LHCN-M2 (cell line): ENCODE measurements at regions not wholly inside any gene's neighbourhood (a gene's known extent, or its start where the extent isn't known, plus 50 kb on each side); places are given as distances from the start of the nearest gene placed in this dataset.

Experiments
- DNase-seq: peaks from one replicate; pipeline ENCODE4 v3.0.0-alpha.2; 2012; ENCODE audit warnings: low read depth

DNA sequence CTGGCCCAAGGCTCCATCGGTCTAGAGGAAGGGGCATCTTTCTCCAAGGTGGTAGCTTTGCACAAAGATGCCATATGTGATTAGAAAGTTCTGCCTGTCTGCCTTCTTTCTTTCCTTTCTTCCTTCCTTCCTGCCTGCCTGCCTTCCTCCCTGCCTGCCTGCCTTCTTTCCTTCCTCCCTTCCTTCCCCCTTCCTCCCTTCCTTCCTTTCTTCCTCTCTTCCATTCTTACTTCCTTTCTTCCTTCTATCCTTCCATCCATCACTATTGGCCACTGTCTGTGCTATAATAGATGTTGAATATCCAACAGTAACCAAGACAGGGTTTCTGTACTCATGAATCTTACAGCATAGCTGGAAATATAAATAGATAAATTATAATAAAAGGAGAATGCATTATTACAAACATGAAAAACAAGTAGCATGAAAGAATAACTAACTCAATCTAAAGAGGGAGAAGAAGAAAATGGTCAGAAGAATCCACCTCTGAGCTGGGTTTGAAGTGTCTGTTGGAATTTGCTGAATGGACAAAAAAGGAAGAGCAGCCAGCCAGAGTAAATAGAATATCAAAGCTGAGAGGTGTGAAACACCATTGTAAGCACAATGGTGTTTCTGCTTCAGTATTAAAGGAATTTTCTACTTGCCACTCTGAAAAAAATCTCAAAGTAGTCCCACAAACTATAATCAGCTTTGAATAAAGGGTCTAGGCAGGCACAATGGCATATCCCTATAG, 250.6 kb upstream of the NR5A2 start:
- DNase-seq, result no peak

DNA sequence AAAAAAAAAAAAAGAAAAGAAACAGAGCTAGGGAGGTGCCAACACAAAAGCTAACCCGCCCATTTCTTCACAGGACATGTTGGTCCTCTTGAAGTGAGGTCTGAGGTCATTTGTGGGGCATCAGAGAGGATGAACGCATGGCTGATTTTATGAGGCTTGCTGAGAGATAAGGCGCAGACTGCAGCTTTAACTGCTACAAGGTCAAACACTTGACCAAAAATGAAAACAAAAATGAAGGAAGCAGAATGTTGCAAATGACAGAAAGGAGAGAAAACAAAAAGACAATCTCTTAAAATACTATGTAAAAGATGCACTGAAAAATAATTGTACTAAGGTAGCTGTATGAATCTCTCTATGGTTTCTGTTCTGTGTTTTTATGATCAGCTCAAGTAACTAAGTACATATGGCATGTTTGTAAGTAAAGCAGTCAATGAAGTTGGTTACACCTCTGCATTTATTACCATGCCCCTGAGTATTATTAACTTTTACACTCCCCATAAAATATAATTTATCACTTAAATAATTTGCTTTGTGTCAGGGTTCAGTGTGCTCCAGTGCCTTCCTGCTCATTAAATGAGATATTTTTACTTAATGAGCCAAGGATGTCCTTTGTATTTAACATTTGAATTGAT, 249.1 kb upstream of the NR5A2 start:
- DNase-seq, result no peak

DNA sequence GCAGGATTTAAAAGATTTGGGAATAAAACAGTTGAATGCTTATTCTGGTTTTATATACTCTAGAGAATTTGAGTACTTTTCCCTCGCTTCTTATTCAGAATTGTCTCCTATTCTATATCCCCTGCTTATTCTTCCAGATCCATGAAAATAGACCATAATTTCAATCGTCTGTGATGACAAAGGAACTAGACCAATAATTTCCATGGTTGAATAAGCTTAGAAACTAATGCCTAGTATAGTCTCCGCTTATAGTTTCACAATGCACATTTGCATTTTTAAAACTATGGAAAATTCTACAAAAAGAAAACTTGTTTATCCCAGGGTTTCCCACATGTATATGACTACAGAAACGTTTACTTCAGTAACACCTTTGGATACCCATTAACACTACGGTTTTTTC, 247.4 kb upstream of the NR5A2 start:
- DNase-seq, result no peak

DNA sequence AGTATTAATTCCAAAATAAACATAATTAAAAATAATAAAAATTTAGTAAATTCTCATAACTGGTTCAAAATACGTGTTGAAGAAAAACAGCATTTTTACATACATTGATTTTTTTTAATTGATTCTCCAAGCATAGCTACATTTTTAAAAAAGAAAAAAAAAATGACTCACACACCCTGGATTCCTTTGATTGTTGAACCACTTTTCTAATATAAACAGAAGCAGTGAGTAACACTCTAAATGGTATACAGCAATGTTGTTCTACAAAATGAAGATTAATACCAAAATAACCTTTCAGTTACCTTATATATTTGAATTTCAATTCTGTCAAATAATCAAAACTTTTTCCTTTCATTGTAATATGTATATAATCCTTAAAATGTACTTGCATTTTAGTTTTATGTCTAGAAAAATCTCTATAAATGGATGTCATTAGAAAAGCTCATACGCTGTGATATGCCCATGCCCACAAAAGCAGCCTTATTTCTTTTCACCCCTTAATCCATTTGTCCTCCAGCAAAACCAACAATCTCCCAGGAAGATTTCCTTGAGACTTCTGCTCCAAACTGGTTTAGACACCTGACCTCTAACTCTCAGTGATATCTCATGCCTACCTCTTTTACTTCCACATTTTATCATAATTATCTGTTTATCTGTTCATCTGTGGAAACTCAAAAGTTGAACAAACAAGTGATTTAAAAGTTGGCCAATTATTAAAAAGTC, 246.4 kb upstream of the NR5A2 start:
- DNase-seq, result peak; percentile 16

DNA sequence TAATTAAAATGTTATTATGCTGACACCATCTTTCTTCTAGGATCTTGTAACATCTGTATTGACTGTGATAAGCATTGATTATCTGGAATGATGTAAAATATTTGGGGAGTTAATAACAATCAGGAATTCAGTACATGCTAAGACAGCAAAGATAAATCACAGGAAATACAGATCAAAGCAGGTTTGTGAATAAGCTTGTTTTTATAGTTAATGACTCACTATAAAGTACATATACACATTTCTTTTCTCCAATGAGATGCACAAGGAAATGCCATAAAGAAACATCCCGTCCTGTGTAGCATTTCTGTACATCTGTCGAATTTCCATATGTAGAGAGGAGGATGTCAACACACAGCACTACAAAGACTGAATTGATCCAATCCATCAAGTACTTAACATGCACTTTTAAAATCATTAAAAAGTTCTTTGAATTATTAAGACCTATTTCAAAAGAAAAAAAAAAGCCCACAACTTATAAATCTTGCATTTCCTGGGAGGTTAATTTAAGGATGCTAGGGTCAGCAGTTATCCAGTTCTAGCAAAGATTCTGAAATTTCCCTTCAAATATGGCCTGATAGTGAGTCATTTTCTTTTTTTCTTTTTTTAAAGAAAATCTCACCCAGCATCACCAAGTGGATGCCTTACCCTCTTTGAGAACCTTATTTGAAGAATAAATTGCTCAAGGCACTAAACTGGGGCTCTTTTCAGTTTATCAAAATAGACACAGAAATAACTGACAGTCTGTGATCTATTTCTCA, 243.2 kb upstream of the NR5A2 start:
- DNase-seq, result no peak

DNA sequence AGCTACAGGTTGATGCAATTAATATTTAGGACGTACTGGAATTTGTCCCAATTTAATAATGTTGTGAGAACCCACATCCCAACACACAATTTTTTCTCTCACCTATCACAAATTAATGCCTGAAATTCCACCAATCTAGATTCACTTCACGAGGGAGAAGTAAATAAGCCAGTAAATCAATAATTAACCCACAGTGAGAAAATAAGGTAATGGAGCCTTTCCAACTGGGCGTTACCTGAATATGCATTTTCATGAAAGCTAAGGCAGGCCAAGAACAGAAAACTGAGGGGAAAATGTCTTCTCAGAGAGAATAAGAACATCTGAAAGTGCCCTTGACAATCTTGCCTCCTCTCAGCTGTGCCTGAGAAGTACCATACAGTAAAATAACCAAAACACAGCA, 240.8 kb upstream of the NR5A2 start:
- no peak for DNase-seq

DNA sequence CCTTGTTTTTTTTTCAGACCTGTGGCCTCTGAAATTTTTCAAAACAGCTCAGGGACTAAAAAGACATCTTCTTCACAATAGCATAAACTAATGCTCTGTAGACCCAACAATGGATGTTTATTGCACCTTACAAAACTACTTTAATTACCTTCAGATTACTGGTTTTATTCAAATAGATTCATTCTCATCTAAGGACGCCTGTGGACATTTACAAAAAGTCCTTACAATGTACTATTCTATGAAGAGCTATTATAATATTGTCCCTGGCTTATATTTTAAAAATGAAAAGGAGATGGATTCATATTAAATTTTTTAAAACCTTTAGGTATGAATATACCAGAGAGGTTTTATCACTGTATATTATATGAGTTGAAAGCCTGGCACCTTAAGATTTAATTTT, 238.4 kb upstream of the NR5A2 start:
- DNase-seq, result no peak

DNA sequence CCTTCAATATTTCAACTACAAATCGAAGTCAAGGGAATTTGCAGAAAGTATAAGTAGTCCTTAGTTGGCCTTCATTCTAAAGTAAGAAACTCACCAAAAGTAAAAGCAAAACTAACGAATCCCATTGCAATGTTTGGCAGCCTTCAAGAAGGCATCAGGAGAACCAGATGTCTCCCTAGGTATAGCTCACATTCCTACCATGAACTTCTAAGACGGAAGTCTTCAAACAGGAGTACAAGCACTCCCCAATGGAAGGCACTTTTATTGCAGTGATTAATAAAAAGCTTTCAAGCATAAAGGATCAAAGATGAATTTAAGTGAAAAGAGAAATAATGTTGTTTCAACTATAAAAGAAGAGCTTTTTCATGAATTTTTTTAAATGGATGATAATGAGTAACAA, 236.0 kb upstream of the NR5A2 start:
- DNase-seq, result no peak

DNA sequence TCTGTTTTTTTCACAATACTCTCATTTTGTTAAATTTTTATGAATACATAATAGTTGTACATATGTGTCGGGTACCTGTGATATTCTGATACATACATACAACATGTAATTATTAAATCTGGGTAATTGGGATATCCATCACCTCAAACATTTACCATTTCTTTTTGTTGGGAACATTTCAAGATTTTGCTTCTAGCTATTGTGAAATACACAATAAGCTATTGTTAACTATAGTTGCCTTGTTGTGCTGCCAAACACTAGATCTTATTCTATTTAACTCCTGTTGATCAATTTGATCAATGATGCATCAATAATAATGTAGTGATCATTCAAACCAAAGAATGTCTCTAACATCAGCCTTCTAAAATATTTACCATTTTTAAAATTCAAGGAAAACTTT, 234.6 kb upstream of the NR5A2 start:
- DNase-seq, result no peak

DNA sequence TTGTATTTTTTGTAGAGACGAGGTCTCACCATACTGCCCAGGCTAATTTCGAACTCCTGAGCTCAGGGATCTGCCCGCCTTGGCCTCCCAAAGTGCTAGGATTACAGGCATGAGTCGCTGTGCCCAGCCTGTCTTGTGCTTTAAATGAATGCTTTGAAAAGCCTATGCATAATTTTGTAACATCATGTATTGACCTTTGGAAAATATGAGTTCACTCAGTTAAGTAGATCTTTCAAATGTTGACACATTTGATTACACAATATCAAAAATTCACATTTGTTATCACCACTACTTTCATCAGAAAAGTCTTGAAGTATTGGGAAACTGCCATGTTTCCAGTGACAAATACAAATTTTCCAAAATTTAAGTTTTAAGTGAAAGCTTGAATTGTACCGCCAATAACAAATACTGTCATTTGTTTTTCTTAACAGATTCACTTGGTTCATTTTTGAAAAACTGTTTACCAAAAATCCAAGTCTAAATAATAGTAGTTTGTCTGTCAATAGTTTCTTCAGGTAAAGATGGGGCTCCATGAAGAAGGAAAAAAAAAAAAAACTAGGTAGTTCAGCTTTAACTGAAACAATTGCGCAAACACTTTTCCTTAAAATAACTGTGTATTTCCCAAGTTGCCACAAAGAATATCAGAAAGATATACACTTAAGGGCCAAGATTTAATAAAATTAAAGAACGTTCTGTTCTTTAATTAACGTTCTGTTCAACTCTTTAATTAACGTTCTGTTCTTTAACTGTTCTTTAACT, 233.2 kb upstream of the NR5A2 start:
- peak; percentile 20 for DNase-seq

DNA sequence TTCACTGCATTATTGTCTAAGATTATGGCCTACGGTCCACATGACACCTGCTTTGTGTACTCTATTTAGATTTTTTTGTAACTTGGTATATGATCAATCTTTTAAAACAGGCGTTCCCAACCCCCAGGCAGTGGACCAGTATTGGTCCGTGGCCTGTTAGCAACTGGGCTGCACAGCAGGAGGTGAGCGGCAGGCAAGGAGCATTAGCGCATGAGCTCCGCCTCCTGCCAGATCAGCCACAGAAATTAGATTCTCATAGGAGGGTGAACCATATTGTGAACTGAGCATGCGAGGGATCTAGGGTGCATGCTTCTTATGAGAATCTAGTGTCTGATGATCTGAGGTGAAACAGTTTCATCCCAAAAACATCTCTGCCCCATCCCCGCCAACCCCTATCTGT, 228.4 kb upstream of the NR5A2 start:
- DNase-seq, result no peak

DNA sequence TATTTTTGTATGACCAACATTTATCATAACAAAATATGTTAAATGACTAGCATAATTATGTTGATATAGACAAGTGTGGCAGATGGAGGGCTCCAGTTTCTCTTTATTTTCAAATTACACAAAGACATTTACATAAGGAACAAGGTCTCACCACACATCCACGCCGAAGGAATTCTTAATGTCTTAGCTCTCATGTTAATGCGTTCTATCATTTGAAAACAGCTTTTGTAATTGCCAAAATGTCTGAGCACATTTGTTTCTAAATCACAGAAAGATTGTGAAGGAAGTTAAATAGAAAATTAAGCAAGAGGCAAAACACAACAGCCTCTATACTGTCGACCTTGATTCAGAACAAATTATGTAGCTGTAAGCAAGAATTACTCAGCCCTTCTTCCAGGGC, 223.0 kb upstream of the NR5A2 start:
- no peak for DNase-seq

DNA sequence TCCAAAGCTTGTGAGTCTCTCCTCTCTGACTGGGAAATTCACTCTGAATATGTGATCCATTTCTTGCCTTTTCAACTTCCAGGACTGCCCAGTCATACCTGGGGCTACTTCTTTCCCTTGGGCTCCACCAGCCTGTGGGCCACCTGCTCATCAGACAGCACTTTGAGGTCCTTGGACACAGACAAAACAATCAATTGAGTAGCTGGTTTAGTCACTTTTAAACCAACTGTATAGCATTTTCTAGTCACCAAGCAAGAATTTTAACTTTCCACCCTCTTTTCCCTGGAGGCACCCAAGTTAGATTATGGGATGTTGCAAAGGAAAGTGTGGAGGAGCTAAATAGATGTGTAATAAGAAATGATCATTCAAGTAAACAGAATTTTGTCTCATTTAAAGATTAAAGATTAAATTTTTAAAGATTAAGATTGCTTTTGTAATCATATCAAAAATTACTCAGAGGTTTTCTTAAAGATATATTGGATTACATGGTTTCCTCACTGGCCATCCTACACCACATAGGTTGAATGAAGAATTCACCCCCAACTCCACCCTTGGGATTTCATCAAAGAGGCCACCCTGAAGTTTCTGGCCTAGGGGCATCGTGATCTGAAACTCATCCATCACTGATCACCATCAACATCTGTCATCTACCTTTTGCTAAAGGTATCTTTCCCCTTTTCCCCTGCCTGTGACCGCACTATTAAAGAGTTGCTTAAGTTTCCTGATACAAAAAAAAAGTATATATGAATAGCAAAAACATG, 219.2 kb upstream of the NR5A2 start:
- DNase-seq, result peak; percentile 36

DNA sequence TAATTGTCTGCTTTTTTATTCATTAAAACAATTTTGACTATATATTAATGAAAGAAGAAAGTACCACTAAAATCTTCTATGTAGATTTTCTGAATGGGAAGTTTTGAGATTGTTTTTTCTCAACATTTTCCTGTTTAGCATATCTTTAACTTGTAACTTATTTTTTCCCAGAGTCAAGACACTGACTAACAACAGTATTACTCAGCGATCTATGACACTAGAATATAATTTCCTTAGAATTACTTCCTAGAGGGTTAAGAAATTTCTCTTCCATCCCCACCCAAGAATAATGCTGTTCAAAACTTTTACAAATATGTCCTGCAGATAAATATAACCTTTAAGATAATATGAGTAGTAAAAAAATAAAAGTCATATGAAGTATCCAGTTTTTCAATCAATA, 218.2 kb upstream of the NR5A2 start:
- no peak for DNase-seq

DNA sequence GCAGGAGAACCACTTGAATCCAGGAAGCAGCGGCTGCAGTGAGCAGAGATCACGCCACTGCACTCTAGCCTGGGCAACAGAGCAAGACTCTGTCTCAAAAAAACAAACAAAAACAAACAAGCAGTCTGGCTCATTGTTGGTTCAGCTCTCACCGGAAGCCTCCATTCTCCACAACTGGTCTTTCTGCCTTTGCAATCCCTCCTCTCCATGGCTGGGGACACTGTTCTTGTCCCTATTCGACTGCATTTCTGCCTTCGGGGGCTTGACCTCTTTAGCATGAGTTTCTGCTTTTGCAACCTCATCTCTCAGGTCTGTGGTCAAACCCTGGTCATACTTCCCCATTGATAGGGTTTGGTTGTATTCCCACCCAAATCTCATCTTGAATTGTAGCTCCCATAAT, 216.3 kb upstream of the NR5A2 start:
- DNase-seq, result no peak

DNA sequence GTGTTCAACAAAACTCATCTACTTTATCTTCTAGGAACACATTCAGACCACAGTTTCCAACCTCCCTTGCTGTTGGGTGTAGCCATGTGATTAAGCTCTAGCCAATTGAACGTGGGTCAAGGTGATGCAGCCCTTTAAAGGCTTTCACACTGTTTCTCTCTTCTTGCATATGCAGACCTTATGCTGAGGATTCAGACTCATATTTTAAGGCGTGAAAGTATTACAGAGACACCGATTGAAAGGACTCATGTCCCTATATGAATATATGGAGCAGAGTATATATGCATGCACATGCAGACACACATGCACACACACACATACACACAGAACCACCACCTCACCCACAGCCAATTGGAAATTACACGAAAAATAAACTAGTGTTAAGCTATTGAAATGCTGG, 214.3 kb upstream of the NR5A2 start:
- DNase-seq, result no peak

DNA sequence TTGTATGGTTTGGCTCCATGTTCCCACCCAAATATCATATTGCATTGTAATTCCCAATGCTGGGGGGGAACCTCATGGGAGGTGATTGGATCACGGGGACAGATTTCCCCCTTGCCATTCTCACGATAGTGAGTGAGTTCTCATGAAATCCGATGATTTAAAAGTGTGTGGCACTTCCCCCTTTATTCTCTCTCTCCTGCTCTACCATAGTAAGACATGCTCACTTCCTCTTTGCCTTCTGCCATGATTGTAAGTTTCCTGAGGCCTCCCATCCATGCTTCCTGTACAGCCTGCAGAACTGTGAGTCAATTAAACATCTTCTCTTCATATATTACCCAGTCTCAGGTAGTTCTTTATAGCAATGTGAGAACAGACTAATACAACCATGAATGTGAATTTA, 211.6 kb upstream of the NR5A2 start:
- DNase-seq, result no peak

DNA sequence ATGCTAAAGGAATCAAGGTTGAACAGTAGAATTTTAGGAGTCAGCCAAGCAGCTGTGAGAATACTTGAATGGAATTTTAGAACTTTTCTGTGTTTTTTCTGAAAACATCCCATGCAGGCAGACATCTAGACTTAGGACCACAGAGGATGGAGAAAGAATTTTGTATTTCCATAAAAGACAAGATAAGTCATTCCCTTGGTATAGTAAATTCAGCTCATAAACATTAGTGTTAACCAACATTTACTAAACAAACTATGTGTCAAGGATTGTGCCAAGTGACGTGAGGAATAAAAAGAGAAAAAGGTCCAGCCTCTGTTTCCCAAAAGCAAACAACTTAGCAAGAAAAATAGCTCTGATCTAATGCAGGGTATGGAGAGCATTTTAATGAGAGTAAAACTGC, 210.2 kb upstream of the NR5A2 start:
- no peak for DNase-seq

DNA sequence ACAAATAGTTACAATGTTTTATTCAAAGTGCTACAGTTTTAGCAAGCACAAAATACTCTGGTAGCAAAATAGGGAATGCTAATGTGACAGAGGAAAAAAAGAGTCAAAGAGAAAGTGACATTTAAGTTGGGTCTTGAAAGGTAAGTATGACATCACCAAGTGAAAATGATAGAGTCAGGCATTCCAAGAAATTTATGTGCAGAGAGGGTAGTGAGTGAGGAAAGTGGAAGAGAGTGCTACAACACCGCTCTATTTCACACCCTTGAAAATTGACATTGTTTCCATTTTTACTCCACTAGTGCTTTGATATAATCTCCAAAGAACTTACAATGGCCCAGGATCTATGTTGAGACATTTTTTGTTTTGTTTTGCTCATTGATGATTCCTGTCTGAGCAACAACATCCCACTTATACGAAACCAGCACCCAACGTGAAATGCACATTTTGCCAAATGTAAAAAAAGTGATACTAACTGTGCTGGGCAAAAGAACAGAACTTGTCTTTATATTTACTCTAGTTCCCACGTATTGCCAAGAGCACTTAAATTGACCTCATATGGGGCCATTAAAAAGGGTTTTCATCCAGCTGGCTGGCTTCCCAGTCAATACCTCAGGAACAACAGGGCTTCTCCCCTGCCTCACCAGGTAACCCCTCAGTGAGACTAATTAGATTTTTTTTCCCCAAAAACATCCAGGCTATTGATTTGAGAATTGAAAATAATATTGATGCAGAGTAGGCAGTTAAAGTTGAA, 206.3 kb upstream of the NR5A2 start:
- no peak for DNase-seq

DNA sequence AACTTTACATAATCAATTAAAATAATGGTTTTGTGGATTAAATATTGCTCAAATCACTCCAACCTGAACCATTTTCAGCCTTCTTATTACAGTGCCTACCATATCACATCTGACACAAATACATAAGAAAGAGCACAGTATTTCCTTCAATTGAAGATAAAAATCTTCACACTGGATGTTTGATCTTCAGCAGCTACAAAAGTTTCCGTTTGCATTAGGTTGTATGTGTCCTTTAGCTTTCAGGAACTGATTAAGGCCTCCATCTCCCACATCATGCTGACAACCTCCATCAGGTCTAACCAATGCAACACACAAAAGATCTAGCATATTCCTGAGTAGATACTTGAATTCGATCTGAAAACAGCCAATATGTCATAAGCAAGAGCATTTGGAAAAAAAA, 195.1 kb upstream of the NR5A2 start:
- no peak for DNase-seq
